K562 (cell line): ENCODE measurements at regions not wholly inside any gene's neighbourhood (a gene's known extent, or its start where the extent isn't known, plus 50 kb on each side); places are given as distances from the start of the nearest gene placed in this dataset.

ENCODE experiments used
- BRCA1 ChIP-seq, 2 experiments: fragments of 450-650 bp in 1 of 2; sonication (generic) in 1 of 2; formaldehyde crosslinking in 1 of 2; IDR thresholded peaks; 2 replicates each; pipeline versions ENCODE4 v1.5.0 to v1.6.1; 2017 to 2020; ENCODE audit warnings: mild to moderate bottlenecking in 1 of 2, missing genetic modification reagents in 1 of 2
- BRD4 ChIP-seq: fragments of 200-600 bp; sonication (generic); IDR thresholded peaks from 2 replicates; pipeline ENCODE4 v1.6.1; 2017; ENCODE audit warnings: inconsistent platforms
- CEBPB ChIP-seq: fragments of 450-650 bp; IDR thresholded peaks from 2 replicates; pipeline ENCODE4 v1.6.1; 2016; ENCODE audit warnings: missing genetic modification characterization, missing compliant biosample characterization
- CTCF ChIP-seq, 3 experiments: IDR thresholded peaks in 2 of 3; conservative IDR thresholded peaks in 1 of 3; 2 replicates each; pipeline ENCODE4 v1.5.1; 2011 to 2012; ENCODE audit warnings: low read length in 3 of 3, mild to moderate bottlenecking in 3 of 3, control low read depth in 2 of 3, improper control_type of control experiment in 1 of 3, inconsistent platforms in 1 of 3, low read depth in 1 of 3, mixed read lengths in 1 of 3, moderate library complexity in 1 of 3; ENCODE audit not compliant: insufficient read depth in 2 of 3
- GATA2 ChIP-seq: sonication (generic); formaldehyde crosslinking; IDR thresholded peaks from 2 replicates; pipeline ENCODE4 v1.4.0; 2020; ENCODE audit warnings: mild to moderate bottlenecking, missing genetic modification reagents
- HMG20B ChIP-seq: fragments of 250-450 bp; sonication (Bioruptor Pico); IDR thresholded peaks from 2 replicates; pipeline ENCODE4 v1.5.0; 2021; ENCODE audit warnings: mild to moderate bottlenecking
- MAFK ChIP-seq: IDR thresholded peaks from 2 replicates; pipeline ENCODE4 v1.6.1; 2011; ENCODE audit warnings: low read length, improper control_type of control experiment
- MAX ChIP-seq: sonication (generic); formaldehyde crosslinking; IDR thresholded peaks from 2 replicates; pipeline ENCODE4 v1.9.0; 2022; ENCODE audit warnings: mild to moderate bottlenecking, missing genetic modification reagents
- POLR2AphosphoS5 ChIP-seq: IDR thresholded peaks from 2 replicates; pipeline ENCODE4 v1.6.1; 2011; ENCODE audit warnings: mild to moderate bottlenecking, low read depth, low read length, moderate library complexity; ENCODE audit not compliant: control insufficient read depth, insufficient read depth
- USF1 ChIP-seq: sonication (generic); formaldehyde crosslinking; IDR thresholded peaks from 2 replicates; pipeline ENCODE4 v1.9.0; 2022; ENCODE audit warnings: mild to moderate bottlenecking, missing genetic modification reagents
- YY1 ChIP-seq, 3 experiments: IDR thresholded peaks; 2 replicates each; pipeline ENCODE4 v1.6.1; 2011; ENCODE audit warnings: low read length in 2 of 3, mild to moderate bottlenecking in 2 of 3, moderate library complexity in 2 of 3, borderline replicate concordance in 1 of 3, control low read depth in 1 of 3, low read depth in 1 of 3; ENCODE audit not compliant: insufficient read depth in 3 of 3, insufficient replicate concordance in 2 of 3, control insufficient read depth in 1 of 3, insufficient read length in 1 of 3; ENCODE audit errors: extremely low read depth in 1 of 3
- ZBTB43 ChIP-seq: sonication (generic); formaldehyde crosslinking; IDR thresholded peaks from 2 replicates; pipeline ENCODE4 v1.8.0; 2023; ENCODE audit warnings: mild to moderate bottlenecking, missing genetic modification reagents
- ZFP36 ChIP-seq: fragments of 150-350 bp; IDR thresholded peaks from 2 replicates; pipeline ENCODE4 v1.6.1; 2018; ENCODE audit warnings: low read length, low read depth; ENCODE audit not compliant: partially characterized antibody
- ZNF398 ChIP-seq: fragments of 250-450 bp; sonication (Bioruptor Pico); IDR thresholded peaks from 2 replicates; pipeline ENCODE4 v1.8.0; 2021; ENCODE audit warnings: moderate library complexity, mild to moderate bottlenecking, inconsistent platforms

- TF ChIP-seq YY1 (IDR thresholded peaks at IDR 0.05; ENCODE audit: borderline replicate concordance in 1 of 3, control insufficient read depth in 1 of 3, extremely low read depth in 1 of 3, insufficient read depth in 3 of 3, insufficient read length in 1 of 3, insufficient replicate concordance in 2 of 3, low read depth in 1 of 3, low read length in 2 of 3), result no peak
- no peak for TF ChIP-seq GATA2 (CRISPR knock-in tag)
- TF ChIP-seq POLR2AphosphoS5, result no peak
- no peak for TF ChIP-seq ZBTB43 (CRISPR knock-in tag)
- TF ChIP-seq ZNF398, result no peak
- no peak for TF ChIP-seq HMG20B (CRISPR knock-in tag)
- TF ChIP-seq MAX (CRISPR knock-in tag), result no peak
- no peak for TF ChIP-seq CTCF (IDR thresholded peaks at IDR 0.05 in 2 of 3, conservative IDR thresholded peaks at IDR 0.05 in 1 of 3; ENCODE audit: insufficient read depth in 2 of 3, low read depth in 1 of 3, low read length in 3 of 3)
- no peak for TF ChIP-seq USF1
- no peak for TF ChIP-seq BRCA1 (IDR thresholded peaks at IDR 0.05)
- no peak for TF ChIP-seq BRCA1 (CRISPR knock-in tag; IDR thresholded peaks at IDR 0.05)
- no peak for TF ChIP-seq CEBPB (tag)
- no peak for TF ChIP-seq BRD4
- TF ChIP-seq ZFP36, result no peak
- TF ChIP-seq MAFK, result no peak
Observed at GRCh38 chr17:53996890-53997289, 174.2 kb downstream of the KIF2B start.
